Osteoblast (primary cell): ENCODE measurements at regions not wholly inside any gene's neighbourhood (a gene's known extent, or its start where the extent isn't known, plus 50 kb on each side); places are given as distances from the start of the nearest gene placed in this dataset.

ENCODE experiments used
- DNase-seq: peaks from one replicate; pipeline ENCODE4 v3.0.0; 2011; ENCODE audit warnings: low spot score, mixed read lengths; ENCODE audit not compliant: insufficient read length; ENCODE audit errors: missing footprints
- H2AFZ ChIP-seq: 2 replicates; pipeline ENCODE4 v1.6.0; 2011; ENCODE audit warnings: mild to moderate bottlenecking, low read length
- H3K27ac ChIP-seq: 2 replicates; pipeline ENCODE4 v1.5.1; 2011; ENCODE audit warnings: mild to moderate bottlenecking, low read depth, low read length, moderate library complexity
- H3K27me3 ChIP-seq: 2 replicates; pipeline ENCODE4 v1.6.0; 2012; ENCODE audit warnings: mild to moderate bottlenecking, control low read depth, inconsistent platforms, low read length, moderate library complexity; ENCODE audit not compliant: insufficient read depth
- H3K36me3 ChIP-seq: 2 replicates; pipeline ENCODE4 v1.5.1; 2011; ENCODE audit warnings: mild to moderate bottlenecking, low read length, control low read depth, moderate library complexity; ENCODE audit not compliant: insufficient read depth
- H3K4me1 ChIP-seq: 2 replicates; pipeline ENCODE4 v1.5.1; 2011; ENCODE audit warnings: mild to moderate bottlenecking, low read length, control low read depth, moderate library complexity; ENCODE audit not compliant: insufficient read depth
- H3K4me2 ChIP-seq: 2 replicates; pipeline ENCODE4 v1.6.0; 2011; ENCODE audit warnings: mild to moderate bottlenecking, low read length; ENCODE audit not compliant: insufficient read depth
- H3K4me3 ChIP-seq: fragments of 200-600 bp; sonication (generic); 3 replicates; pipeline ENCODE4 v1.5.1; 2012; ENCODE audit warnings: mild to moderate bottlenecking, low read length, inconsistent platforms; ENCODE audit not compliant: insufficient read depth
- H3K79me2 ChIP-seq: 2 replicates; pipeline ENCODE4 v1.6.0; 2012; ENCODE audit warnings: mild to moderate bottlenecking, low read length, control low read depth, inconsistent platforms; ENCODE audit not compliant: insufficient read depth
- H3K9me3 ChIP-seq: 2 replicates; pipeline ENCODE4 v1.5.1; 2011; ENCODE audit warnings: low read depth, low read length, control low read depth
- H4K20me1 ChIP-seq: 2 replicates; pipeline ENCODE4 v1.6.0; 2012; ENCODE audit warnings: mild to moderate bottlenecking, low read length, control low read depth; ENCODE audit not compliant: insufficient read depth
- CTCF ChIP-seq: IDR thresholded peaks from 2 replicates; pipeline ENCODE4 v1.5.1; 2011; ENCODE audit warnings: mild to moderate bottlenecking, low read depth, low read length, moderate library complexity; ENCODE audit errors: extremely low read depth

- no peaks in the 10 kb centered on the region for H3K9me3 ChIP-seq
- no peaks in the 10 kb centered on the region for H4K20me1 ChIP-seq
- H3K27ac ChIP-seq, result no peak overlapping the region
- no peaks in the 10 kb centered on the region for H3K36me3 ChIP-seq
- H3K4me2 ChIP-seq, result peak overlapping the region; percentile 41
- H3K4me1 ChIP-seq, result peaks cover 5% of the 10 kb centered on the region
- H3K27me3 ChIP-seq, result peaks cover 26% of the 10 kb centered on the region
- TF ChIP-seq CTCF, result no peak
- no peak for DNase-seq
- H3K79me2 ChIP-seq, result no peaks in the 10 kb centered on the region
- H2AFZ ChIP-seq, result peak overlapping the region; percentile 6
- H3K4me3 ChIP-seq, result peak overlapping the region; percentile 16
Measured at GRCh38 chr6:166758136-166758704, 131.2 kb upstream of the RPS6KA2 start.

DNA sequence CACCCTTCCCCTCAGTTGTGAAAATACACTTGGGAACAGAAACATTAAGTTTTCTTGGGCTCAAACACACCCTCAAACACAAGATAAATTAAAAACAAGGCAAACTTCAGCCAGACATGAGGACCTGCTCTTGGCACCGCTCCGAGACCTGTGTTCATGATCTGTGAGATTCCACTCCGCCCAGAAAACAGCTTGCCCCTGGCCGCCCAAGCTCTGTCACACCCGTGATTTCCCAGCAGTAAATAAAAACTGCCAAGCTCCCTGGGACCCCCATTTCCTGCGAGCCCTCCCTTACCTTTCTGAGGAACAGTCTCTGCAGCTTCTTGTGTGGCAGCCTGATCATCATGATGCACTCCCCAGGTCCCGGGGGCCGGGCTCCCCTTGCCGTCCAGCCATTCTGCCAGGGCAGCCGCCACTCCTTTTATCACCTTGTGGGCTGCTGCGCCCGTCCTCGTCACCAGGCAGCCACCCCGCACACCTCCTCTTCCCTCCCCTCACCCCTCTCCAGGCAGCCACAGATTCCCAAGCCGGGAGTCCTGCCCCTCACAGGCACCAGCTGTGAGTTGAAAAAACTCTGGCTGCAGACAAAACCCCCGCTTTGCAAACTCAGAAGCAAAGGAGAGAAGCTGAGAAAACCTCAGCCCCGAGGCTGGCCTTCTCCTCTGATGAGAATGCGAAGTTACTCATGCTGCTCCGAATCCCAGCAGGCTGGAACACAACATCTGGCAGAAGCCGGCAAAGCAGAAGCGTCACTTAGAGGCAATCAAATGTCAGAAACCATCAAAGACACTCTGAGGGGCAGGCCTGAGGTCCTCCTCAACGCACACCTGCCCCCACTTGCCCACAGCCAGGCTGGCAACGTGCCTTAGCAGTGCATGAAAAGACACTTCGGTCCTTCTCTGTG is 130.4 kb upstream of the RPS6KA2 start:
- H4K20me1 ChIP-seq, result no peaks in the 10 kb centered on the region
- no peaks in the 10 kb centered on the region for H3K79me2 ChIP-seq
- H2AFZ ChIP-seq, result peak overlapping the region; percentile 6
- TF ChIP-seq CTCF, result no peak
- H3K9me3 ChIP-seq, result no peaks in the 10 kb centered on the region
- DNase-seq, result peak; percentile 88
- peaks cover 5% of the 10 kb centered on the region for H3K4me1 ChIP-seq
- H3K4me3 ChIP-seq, result peak overlapping the region; percentile 16
- no peaks in the 10 kb centered on the region for H3K36me3 ChIP-seq
- peak overlapping the region; percentile 41 for H3K4me2 ChIP-seq
- peaks cover 26% of the 10 kb centered on the region for H3K27me3 ChIP-seq
- H3K27ac ChIP-seq, result no peak overlapping the region

- peak; percentile 84 for DNase-seq
- H3K27ac ChIP-seq, result no peak overlapping the region
- no peak overlapping the region for H2AFZ ChIP-seq
- TF ChIP-seq CTCF, result no peak
- no peaks in the 10 kb centered on the region for H3K79me2 ChIP-seq
- no peak overlapping the region for H3K4me3 ChIP-seq
- H4K20me1 ChIP-seq, result no peaks in the 10 kb centered on the region
- peaks cover 5% of the 10 kb centered on the region for H3K4me1 ChIP-seq
- no peak overlapping the region for H3K4me2 ChIP-seq
- peaks cover 18% of the 10 kb centered on the region for H3K27me3 ChIP-seq
- no peaks in the 10 kb centered on the region for H3K9me3 ChIP-seq
- no peaks in the 10 kb centered on the region for H3K36me3 ChIP-seq
Measured at GRCh38 chr6:166754218-166755030, 127.4 kb upstream of the RPS6KA2 start.
